Parathyroid adenoma (tissue), 2 donors: ENCODE measurements at regions not wholly inside any gene's neighbourhood (a gene's known extent, or its start where the extent isn't known, plus 50 kb on each side); places are given as distances from the start of the nearest gene placed in this dataset.

ENCODE experiments used
- H2AFZ ChIP-seq: fragments of 300-600 bp; sonication (generic); one replicate; pipeline ENCODE4 v1.7.0; 2017; ENCODE audit warnings: antibody characterized with exemption, mild to moderate bottlenecking
- H3K27ac ChIP-seq: fragments of 300-600 bp; sonication (generic); one replicate; pipeline ENCODE4 v1.7.0; 2017
- H3K27me3 ChIP-seq: fragments of 300-600 bp; sonication (generic); one replicate; pipeline ENCODE4 v1.7.0; 2017; ENCODE audit warnings: low read length; ENCODE audit not compliant: control insufficient read depth, insufficient read depth
- H3K36me3 ChIP-seq: fragments of 300-600 bp; sonication (generic); one replicate; pipeline ENCODE4 v1.7.0; 2017; ENCODE audit warnings: low read length; ENCODE audit not compliant: control insufficient read depth, insufficient read depth
- H3K4me1 ChIP-seq: fragments of 300-600 bp; sonication (generic); one replicate; pipeline ENCODE4 v1.7.0; 2017; ENCODE audit warnings: control low read depth
- H3K4me2 ChIP-seq: fragments of 300-600 bp; sonication (generic); one replicate; pipeline ENCODE4 v1.7.0; 2017; ENCODE audit warnings: low read length
- H3K4me3 ChIP-seq: fragments of 300-600 bp; sonication (generic); one replicate; pipeline ENCODE4 v1.7.0; 2017; ENCODE audit warnings: low read depth, low read length
- H3K79me2 ChIP-seq: fragments of 300-600 bp; sonication (generic); one replicate; pipeline ENCODE4 v1.7.0; 2017; ENCODE audit warnings: control low read depth
- H3K9ac ChIP-seq: fragments of 300-600 bp; sonication (generic); one replicate; pipeline ENCODE4 v1.7.0; 2017; ENCODE audit warnings: mild to moderate bottlenecking
- H3K9me3 ChIP-seq: fragments of 300-600 bp; sonication (generic); one replicate; pipeline ENCODE4 v1.7.0; 2017; ENCODE audit warnings: low read length; ENCODE audit not compliant: control insufficient read depth
- TF ChIP-seq, protein P1 (sequence below): fragments of 300-600 bp; sonication (generic); IDR thresholded peaks from one replicate; pipeline ENCODE4 v1.7.0; 2017; ENCODE audit warnings: antibody characterized with exemption, mild to moderate bottlenecking
- donor health status: primary hyperparathyroidism.

DNA sequence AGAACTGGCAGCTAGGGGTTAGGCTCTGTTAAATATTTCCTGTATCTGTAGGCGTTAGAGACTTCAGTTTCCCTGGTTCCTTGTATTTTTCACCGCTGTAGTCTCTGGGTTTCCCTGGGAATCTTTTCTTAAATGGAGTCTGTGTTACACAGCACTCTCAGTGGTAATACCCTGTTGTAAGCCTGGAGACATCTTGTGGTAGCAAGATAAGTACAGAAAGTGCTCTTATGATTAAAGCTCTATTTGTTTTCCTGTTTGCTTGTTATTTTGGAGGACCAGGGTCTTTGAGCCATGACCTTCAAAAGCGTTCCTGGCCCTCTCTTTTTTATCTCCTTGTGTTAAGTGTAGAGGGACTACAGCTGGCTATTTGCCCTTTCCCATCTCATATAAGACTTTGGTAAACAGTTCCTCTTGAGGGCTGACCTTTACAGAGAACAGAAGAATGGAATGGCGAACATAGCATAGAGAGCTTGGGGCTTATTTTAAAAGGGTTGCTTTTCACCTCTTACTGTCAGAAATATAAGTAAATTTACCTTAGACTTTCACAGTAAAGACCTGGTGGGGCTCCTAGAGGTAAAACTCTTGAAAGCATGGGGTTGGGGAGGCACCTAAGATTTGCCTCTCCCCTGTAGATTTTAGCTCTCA is 782.5 kb downstream of the FAT4 start:
- Histone ChIP-seq H3K79me2 (no peaks in the 10 kb centered on the region), H3K27ac (no peak overlapping the region), H3K9ac (no peak overlapping the region), H3K4me1 (no peaks in the 10 kb centered on the region), H2AFZ (no peak overlapping the region), H3K4me2 (no peak overlapping the region), H3K27me3 (no peaks in the 10 kb centered on the region), H3K36me3 (no peaks in the 10 kb centered on the region), H3K4me3 (no peak overlapping the region), H3K9me3 (peaks cover 2% of the 10 kb centered on the region)
- TF ChIP-seq, protein P1, sequence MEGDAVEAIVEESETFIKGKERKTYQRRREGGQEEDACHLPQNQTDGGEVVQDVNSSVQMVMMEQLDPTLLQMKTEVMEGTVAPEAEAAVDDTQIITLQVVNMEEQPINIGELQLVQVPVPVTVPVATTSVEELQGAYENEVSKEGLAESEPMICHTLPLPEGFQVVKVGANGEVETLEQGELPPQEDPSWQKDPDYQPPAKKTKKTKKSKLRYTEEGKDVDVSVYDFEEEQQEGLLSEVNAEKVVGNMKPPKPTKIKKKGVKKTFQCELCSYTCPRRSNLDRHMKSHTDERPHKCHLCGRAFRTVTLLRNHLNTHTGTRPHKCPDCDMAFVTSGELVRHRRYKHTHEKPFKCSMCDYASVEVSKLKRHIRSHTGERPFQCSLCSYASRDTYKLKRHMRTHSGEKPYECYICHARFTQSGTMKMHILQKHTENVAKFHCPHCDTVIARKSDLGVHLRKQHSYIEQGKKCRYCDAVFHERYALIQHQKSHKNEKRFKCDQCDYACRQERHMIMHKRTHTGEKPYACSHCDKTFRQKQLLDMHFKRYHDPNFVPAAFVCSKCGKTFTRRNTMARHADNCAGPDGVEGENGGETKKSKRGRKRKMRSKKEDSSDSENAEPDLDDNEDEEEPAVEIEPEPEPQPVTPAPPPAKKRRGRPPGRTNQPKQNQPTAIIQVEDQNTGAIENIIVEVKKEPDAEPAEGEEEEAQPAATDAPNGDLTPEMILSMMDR = no peak

DNA sequence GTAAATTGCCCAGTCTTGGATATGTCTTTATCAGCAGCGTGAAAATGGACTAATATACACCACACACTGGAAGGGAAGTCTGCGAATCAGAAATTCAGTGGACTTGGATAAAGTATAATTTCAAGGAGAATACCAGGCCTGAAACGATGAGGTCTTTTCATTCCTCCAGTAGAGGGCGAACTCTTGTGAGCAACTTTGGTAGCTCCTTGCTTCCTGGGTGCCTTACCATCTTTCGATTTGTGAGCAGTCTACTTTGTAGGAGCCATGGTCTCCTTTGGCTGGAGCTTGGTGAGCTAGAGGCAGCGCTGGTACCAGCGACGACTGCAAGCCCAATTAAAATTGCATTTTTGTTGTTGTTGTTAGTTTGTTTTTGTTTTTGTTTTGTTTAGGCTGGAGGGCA is 791.9 kb downstream of the FAT4 start:
- Histone ChIP-seq H3K9me3 (no peaks in the 10 kb centered on the region), H3K79me2 (no peaks in the 10 kb centered on the region)

GRCh38 chr4:126109836-126110235 is 795.1 kb downstream of the FAT4 start:
- TF ChIP-seq, protein P1 = no peak
- Histone ChIP-seq H3K36me3 (no peaks in the 10 kb centered on the region), H2AFZ (no peak overlapping the region), H3K4me1 (no peaks in the 10 kb centered on the region), H3K79me2 (no peaks in the 10 kb centered on the region), H3K4me2 (no peak overlapping the region), H3K4me3 (no peak overlapping the region), H3K27ac (no peak overlapping the region), H3K27me3 (no peaks in the 10 kb centered on the region), H3K9ac (no peak overlapping the region), H3K9me3 (no peaks in the 10 kb centered on the region)

More for the DNA sequence above, 791.9 kb downstream of the FAT4 start:
- Histone ChIP-seq H3K27ac (no peak overlapping the region), H3K9ac (no peak overlapping the region), H3K27me3 (no peaks in the 10 kb centered on the region), H3K4me2 (no peak overlapping the region), H3K4me1 (no peaks in the 10 kb centered on the region), H3K36me3 (no peaks in the 10 kb centered on the region), H3K4me3 (no peak overlapping the region), H2AFZ (no peak overlapping the region)
- TF ChIP-seq, protein P1 = no peak

- no peak overlapping the region for H2AFZ ChIP-seq
- H3K4me3 ChIP-seq = no peak overlapping the region
- no peak overlapping the region for H3K4me2 ChIP-seq
- no peak overlapping the region for H3K9ac ChIP-seq
- H3K79me2 ChIP-seq = no peaks in the 10 kb centered on the region
- H3K27ac ChIP-seq = no peak overlapping the region
- H3K27me3 ChIP-seq = no peaks in the 10 kb centered on the region
- H3K9me3 ChIP-seq = no peaks in the 10 kb centered on the region
- H3K4me1 ChIP-seq = no peaks in the 10 kb centered on the region
- TF ChIP-seq, protein P1 = no peak
- no peaks in the 10 kb centered on the region for H3K36me3 ChIP-seq
Measured at GRCh38 chr4:126113058-126113457, 798.3 kb downstream of the FAT4 start.
